Gastroesophageal sphincter (tissue), 4 donors: ENCODE measurements at regions not wholly inside any gene's neighbourhood (a gene's known extent, or its start where the extent isn't known, plus 50 kb on each side); places are given as distances from the start of the nearest gene placed in this dataset.

Experiments
- ATAC-seq: fragments of 150-250 bp; one replicate; pipeline ENCODE4 v1.9.1; 2016; ENCODE audit warnings: mild to moderate bottlenecking, moderate library complexity
- H3K27ac ChIP-seq, 4 donors: fragments of 200-600 bp; sonication (generic) in 3 of 4; 1 replicate in 3 of 4; 2 replicates in 1 of 4; pipeline ENCODE4 v1.5.1; 2016 to 2019
- H3K27me3 ChIP-seq: fragments of 200-600 bp; sonication (generic); one replicate; pipeline ENCODE4 v1.5.1; 2019
- H3K36me3 ChIP-seq, 2 donors: fragments of 200-600 bp; sonication (generic); one replicate each; pipeline ENCODE4 v1.5.1; 2019; ENCODE audit warnings: control low read depth in 1 of 2
- H3K4me1 ChIP-seq, 3 donors: fragments of 200-600 bp; sonication (generic); 1 replicate in 2 of 3; 2 replicates in 1 of 3; pipeline ENCODE4 v1.5.1; 2016 to 2019; ENCODE audit warnings: control low read depth in 2 of 3
- H3K4me3 ChIP-seq, 2 donors: fragments of 200-600 bp; sonication (generic); one replicate each; pipeline ENCODE4 v1.5.1; 2019; ENCODE audit warnings: mild to moderate bottlenecking in 1 of 2, moderate library complexity in 1 of 2
- H3K9me3 ChIP-seq, 3 donors: fragments of 200-600 bp; sonication (generic); one replicate each; pipeline ENCODE4 v1.5.1; 2017 to 2019; ENCODE audit warnings: control low read depth in 2 of 3
- EP300 ChIP-seq: sonication (generic); formaldehyde crosslinking; IDR thresholded peaks from one replicate; pipeline ENCODE4 v1.6.1; 2017; ENCODE audit warnings: antibody characterized with exemption, mild to moderate bottlenecking
- POLR2A ChIP-seq, 2 donors: fragments of 450-650 bp; IDR thresholded peaks; one replicate each; pipeline ENCODE4 v1.6.1; 2017; ENCODE audit warnings: antibody characterized with exemption in 2 of 2, mild to moderate bottlenecking in 2 of 2, moderate library complexity in 1 of 2
- POLR2AphosphoS5 ChIP-seq: sonication (generic); formaldehyde crosslinking; IDR thresholded peaks from one replicate; pipeline ENCODE4 v1.6.1; 2017; ENCODE audit warnings: antibody characterized with exemption
- whole genome bisulfite sequencing, 2 donors: methylation state at CpG; one replicate each; pipeline ENCODE4 v1.1.5; 2018; ENCODE audit warnings: low coverage in 1 of 2; 5-methylcytosine and 5-hydroxymethylcytosine counted together
- TF ChIP-seq, protein P1 (sequence below), 4 experiments: fragments of 200-600 bp in 2 of 4; fragments of 450-650 bp in 2 of 4; sonication (generic) in 1 of 4; IDR thresholded peaks; one replicate each; pipeline ENCODE4 v1.5.1; 2017 to 2019; ENCODE audit warnings: antibody characterized with exemption in 4 of 4, mild to moderate bottlenecking in 2 of 4, moderate library complexity in 2 of 4

DNA sequence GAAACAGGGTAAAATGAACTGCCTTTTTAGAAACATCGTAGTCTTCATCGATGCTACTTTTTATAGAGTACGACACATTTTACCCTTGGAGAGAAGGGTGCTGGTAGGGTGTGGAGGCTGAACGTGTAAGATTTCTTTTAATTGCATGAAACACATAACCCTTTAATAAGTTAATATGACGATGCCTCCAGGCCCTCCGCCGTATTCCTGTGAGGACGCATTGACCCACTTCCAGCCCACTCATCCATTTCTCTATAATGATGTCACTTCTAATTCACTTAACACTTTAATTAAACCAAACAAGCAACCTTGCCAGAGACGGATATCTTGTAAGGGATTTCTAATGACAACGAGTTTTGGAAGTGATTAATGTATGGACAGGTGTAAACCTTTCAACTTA is 158.7 kb downstream of the IRX2 start:
- no peak for TF ChIP-seq POLR2A (IDR thresholded peaks at IDR 0.05)
- no peak for TF ChIP-seq EP300
- no peak for TF ChIP-seq POLR2AphosphoS5
- TF ChIP-seq, protein P1, sequence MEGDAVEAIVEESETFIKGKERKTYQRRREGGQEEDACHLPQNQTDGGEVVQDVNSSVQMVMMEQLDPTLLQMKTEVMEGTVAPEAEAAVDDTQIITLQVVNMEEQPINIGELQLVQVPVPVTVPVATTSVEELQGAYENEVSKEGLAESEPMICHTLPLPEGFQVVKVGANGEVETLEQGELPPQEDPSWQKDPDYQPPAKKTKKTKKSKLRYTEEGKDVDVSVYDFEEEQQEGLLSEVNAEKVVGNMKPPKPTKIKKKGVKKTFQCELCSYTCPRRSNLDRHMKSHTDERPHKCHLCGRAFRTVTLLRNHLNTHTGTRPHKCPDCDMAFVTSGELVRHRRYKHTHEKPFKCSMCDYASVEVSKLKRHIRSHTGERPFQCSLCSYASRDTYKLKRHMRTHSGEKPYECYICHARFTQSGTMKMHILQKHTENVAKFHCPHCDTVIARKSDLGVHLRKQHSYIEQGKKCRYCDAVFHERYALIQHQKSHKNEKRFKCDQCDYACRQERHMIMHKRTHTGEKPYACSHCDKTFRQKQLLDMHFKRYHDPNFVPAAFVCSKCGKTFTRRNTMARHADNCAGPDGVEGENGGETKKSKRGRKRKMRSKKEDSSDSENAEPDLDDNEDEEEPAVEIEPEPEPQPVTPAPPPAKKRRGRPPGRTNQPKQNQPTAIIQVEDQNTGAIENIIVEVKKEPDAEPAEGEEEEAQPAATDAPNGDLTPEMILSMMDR (IDR thresholded peaks at IDR 0.05) = no peak
- H3K27ac ChIP-seq = no peak overlapping the region
- H3K4me1 ChIP-seq = no peaks in the 10 kb centered on the region
- peaks cover 30% of the 10 kb centered on the region for H3K27me3 ChIP-seq
- ATAC-seq = no peak
- 67 to 78% methylated on average over 10 of the region's 10 CpGs for WGBS, 2 donors
- no peaks in the 10 kb centered on the region for H3K36me3 ChIP-seq
- H3K9me3 ChIP-seq = peaks cover 0 to 6% (median 0%) of the 10 kb centered on the region in 3 donors
- no peak overlapping the region for H3K4me3 ChIP-seq

DNA sequence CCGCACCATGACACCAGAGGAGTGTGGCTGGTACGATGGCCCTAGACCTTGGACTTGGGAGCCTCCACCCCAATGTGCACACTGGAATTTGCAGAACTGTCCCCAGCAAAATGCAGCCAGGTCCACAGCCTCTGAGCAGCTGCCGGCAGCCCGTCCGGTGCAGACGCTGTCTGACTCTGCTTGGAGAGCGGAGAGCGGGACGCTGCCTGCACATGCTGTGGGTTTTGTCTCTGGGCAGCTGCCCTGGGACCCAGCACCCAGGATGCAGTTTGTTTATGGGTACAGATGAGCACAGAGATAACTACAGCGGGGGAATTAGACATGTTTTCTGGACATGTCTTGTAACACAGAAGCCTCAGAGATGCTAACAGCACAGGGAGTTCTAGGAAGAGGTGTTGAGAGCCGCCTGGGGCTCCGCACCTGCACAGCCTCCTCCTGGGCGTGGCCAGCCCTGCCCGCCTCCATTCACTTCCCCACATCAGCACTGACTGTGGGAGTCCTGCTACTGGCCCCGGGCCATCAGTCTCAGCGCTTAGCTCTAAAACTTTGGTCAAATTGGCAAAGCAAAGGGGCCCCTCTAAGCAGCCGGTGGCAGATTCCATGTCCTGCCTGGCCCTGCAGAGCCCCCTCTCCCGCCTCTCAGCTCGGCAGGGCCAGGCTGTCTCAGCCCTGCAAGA is 159.6 kb downstream of the IRX2 start:
- Histone ChIP-seq H3K27ac (no peak overlapping the region), H3K27me3 (peaks cover 30% of the 10 kb centered on the region), H3K9me3 (peaks cover 0 to 4% (median 0%) of the 10 kb centered on the region in 3 donors), H3K4me3 (no peak overlapping the region), H3K4me1 (no peaks in the 10 kb centered on the region), H3K36me3 (no peaks in the 10 kb centered on the region)
- TF ChIP-seq EP300 = no peak
- no peak for ATAC-seq
- WGBS, 2 donors = 46% methylated on average over 3 of the region's 19 CpGs; no CpG with 5 or more reads in 1 of the 2 donors

DNA sequence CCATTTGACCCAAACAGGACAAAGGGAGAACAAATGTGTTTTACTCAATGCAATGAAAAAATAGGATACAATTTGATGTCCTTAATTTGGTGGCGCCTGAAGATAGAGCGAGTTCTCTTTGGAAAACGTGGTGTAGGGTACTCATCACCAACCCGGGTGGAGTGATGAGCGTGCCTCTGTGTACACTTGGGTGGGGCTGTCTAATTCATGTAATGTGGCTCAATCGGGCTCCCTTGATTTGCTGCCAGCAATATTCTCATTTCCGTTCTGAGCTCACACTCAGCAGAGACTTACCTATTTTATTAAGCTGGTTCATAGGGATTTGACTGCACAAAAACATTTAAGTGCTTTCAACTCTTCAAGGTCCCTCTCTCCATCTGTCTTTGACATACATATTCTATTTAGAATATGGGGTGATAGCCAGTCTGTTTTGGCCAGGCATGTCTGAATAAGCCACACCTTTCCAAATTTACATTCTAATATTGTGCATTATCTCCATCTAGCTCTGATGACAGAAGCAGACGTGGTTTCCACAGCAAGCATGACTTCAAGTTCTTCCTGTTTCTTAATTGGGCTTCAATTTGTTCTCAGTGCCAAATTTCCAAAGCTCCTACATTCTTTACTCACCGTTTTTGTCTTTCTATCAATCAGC is 162.5 kb downstream of the IRX2 start:
- no peaks in the 10 kb centered on the region for H3K9me3 ChIP-seq
- no peak for ATAC-seq
- H3K4me1 ChIP-seq = no peaks in the 10 kb centered on the region
- no peak overlapping the region for H3K27ac ChIP-seq
- WGBS, 2 donors = 64 to 73% methylated on average over 8 to 9 of the region's 9 CpGs
- no peak for TF ChIP-seq EP300
- no peak for TF ChIP-seq POLR2A (IDR thresholded peaks at IDR 0.05)
- no peak for TF ChIP-seq POLR2AphosphoS5
- TF ChIP-seq, protein P1 (IDR thresholded peaks at IDR 0.05) = no peak
- no peaks in the 10 kb centered on the region for H3K36me3 ChIP-seq
- H3K27me3 ChIP-seq = peaks cover 29% of the 10 kb centered on the region
- H3K4me3 ChIP-seq = no peak overlapping the region

DNA sequence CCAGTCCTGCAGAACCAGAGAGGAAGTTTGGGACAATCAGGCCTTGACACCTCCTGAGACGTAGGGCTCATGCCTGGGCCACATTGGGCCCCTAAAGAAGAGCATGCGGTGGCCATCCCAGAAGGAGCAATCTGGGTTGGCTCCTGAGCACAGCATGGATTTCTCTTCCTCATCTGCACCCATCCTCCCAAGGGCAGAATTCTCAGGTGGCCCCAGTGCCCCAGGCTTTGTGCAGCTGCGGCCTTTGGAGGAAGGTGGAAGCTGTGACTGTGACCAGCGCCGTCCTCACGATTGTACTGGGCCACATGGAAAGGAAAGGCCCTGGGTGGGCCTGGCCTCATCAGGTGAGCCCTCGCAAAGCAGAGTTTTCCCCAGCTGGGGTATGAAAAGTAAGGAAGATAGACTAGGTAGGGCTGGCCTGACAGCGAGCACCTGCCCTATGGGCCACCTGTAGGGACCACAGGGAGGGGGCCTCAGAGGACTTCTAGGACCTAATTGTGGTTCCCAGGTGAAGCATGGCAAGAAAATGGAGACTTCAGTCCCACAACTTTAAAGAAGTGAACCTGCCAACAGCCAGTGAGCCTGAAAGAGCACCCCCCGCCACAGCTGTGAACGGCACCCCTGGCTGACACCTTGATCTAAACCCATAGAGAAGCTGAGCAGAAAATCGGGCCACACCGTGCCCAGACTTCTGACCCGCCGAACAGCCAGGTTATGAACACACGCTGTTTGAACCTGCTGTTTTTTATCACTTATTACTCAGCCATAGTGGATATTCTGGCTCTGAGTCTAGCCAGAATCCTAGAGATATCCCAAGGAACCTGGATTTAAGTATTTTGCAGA is 164.1 kb downstream of the IRX2 start:
- Histone ChIP-seq H3K9me3 (no peaks in the 10 kb centered on the region), H3K4me1 (no peaks in the 10 kb centered on the region), H3K27me3 (peaks cover 20% of the 10 kb centered on the region), H3K4me3 (no peak overlapping the region), H3K27ac (no peak overlapping the region), H3K36me3 (no peaks in the 10 kb centered on the region)
- TF ChIP-seq POLR2AphosphoS5 (no peak), POLR2A (IDR thresholded peaks at IDR 0.05) (no peak), EP300 (no peak)
- TF ChIP-seq, protein P1 (IDR thresholded peaks at IDR 0.05) = no peak
- 78 to 92% methylated on average over 7 of the region's 15 CpGs for WGBS, 2 donors
- ATAC-seq = no peak

DNA sequence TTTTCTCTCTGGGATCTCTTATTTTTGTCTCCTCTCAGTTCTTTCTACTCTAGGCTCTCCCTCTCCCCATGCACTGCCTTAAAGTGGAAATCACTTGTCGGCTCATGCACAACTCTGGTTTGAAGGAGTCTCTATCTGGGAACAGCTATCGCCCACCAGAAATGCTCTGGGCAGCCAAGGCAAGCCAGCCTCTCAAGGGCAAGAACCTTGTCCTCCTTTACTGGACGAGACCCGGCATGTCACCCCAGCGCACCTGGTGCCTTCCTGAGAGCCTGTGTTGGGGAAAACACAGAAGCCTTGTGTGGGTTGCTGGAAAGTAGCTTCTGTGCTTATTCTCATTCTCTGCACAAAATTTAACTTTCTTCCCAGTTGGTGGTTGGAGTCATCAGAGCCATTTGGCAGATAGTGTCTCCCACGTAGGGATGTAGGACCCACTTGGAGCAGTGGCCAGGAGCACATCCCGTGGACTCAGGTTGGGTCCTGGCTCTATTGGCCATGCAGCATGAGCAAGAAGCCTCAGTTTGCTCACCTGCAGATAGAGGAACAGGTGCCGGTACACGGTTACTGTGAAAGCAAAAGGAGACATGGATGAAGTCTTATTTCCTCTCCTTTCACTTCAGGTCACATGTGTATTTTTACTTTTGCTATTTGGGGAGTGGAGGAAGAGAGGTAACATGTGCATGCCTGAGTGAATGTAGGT is 165.3 kb downstream of the IRX2 start:
- Histone ChIP-seq H3K27ac (no peak overlapping the region), H3K27me3 (peaks cover 17% of the 10 kb centered on the region), H3K36me3 (no peaks in the 10 kb centered on the region), H3K4me3 (no peak overlapping the region), H3K4me1 (no peaks in the 10 kb centered on the region), H3K9me3 (no peaks in the 10 kb centered on the region)
- WGBS, 2 donors = 56% methylated on average over 4 of the region's 9 CpGs; no CpG with 5 or more reads in 1 of the 2 donors
- no peak for ATAC-seq
- TF ChIP-seq EP300 (no peak), POLR2AphosphoS5 (no peak), POLR2A (IDR thresholded peaks at IDR 0.05) (no peak)
- TF ChIP-seq, protein P1 (IDR thresholded peaks at IDR 0.05) = no peak
